ENCODE measurements at regions not wholly inside any gene's neighbourhood (a gene's known extent, or its start where the extent isn't known, plus 50 kb on each side); places are given as distances from the start of the nearest gene placed in this dataset.

DNA sequence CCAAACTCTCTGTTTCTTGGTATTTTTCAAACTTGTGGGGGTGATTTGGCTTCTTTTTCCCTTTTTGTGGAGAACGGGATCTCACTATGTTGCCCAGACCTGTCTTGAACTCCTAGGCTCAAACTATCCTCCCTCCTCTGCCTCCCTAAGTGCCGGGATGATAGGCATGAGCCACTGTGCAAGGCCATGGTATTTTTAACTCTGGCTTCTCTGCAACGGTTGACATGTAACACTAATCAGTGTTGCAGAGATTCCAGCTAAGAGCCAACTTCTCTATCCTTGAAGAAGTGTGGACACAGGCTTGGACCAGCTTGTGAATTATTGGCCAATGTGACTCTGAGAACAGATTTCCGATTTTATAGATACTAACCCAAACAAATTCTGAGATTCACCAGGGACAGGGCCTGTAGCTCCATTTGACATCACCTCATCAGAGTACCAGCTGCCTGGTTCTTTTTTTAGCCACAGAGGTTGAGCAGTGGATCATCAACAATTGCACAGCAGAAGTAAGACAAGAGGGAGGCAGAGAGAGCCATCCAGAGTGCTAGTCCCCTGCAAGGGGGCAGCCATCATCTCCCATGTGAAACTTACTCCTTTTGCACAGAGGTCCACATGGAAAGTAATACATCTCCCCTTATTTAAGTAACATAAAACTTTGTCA is 98.1 kb upstream of the SYNPR start (continued):
- TF ChIP-seq, protein P1, sequence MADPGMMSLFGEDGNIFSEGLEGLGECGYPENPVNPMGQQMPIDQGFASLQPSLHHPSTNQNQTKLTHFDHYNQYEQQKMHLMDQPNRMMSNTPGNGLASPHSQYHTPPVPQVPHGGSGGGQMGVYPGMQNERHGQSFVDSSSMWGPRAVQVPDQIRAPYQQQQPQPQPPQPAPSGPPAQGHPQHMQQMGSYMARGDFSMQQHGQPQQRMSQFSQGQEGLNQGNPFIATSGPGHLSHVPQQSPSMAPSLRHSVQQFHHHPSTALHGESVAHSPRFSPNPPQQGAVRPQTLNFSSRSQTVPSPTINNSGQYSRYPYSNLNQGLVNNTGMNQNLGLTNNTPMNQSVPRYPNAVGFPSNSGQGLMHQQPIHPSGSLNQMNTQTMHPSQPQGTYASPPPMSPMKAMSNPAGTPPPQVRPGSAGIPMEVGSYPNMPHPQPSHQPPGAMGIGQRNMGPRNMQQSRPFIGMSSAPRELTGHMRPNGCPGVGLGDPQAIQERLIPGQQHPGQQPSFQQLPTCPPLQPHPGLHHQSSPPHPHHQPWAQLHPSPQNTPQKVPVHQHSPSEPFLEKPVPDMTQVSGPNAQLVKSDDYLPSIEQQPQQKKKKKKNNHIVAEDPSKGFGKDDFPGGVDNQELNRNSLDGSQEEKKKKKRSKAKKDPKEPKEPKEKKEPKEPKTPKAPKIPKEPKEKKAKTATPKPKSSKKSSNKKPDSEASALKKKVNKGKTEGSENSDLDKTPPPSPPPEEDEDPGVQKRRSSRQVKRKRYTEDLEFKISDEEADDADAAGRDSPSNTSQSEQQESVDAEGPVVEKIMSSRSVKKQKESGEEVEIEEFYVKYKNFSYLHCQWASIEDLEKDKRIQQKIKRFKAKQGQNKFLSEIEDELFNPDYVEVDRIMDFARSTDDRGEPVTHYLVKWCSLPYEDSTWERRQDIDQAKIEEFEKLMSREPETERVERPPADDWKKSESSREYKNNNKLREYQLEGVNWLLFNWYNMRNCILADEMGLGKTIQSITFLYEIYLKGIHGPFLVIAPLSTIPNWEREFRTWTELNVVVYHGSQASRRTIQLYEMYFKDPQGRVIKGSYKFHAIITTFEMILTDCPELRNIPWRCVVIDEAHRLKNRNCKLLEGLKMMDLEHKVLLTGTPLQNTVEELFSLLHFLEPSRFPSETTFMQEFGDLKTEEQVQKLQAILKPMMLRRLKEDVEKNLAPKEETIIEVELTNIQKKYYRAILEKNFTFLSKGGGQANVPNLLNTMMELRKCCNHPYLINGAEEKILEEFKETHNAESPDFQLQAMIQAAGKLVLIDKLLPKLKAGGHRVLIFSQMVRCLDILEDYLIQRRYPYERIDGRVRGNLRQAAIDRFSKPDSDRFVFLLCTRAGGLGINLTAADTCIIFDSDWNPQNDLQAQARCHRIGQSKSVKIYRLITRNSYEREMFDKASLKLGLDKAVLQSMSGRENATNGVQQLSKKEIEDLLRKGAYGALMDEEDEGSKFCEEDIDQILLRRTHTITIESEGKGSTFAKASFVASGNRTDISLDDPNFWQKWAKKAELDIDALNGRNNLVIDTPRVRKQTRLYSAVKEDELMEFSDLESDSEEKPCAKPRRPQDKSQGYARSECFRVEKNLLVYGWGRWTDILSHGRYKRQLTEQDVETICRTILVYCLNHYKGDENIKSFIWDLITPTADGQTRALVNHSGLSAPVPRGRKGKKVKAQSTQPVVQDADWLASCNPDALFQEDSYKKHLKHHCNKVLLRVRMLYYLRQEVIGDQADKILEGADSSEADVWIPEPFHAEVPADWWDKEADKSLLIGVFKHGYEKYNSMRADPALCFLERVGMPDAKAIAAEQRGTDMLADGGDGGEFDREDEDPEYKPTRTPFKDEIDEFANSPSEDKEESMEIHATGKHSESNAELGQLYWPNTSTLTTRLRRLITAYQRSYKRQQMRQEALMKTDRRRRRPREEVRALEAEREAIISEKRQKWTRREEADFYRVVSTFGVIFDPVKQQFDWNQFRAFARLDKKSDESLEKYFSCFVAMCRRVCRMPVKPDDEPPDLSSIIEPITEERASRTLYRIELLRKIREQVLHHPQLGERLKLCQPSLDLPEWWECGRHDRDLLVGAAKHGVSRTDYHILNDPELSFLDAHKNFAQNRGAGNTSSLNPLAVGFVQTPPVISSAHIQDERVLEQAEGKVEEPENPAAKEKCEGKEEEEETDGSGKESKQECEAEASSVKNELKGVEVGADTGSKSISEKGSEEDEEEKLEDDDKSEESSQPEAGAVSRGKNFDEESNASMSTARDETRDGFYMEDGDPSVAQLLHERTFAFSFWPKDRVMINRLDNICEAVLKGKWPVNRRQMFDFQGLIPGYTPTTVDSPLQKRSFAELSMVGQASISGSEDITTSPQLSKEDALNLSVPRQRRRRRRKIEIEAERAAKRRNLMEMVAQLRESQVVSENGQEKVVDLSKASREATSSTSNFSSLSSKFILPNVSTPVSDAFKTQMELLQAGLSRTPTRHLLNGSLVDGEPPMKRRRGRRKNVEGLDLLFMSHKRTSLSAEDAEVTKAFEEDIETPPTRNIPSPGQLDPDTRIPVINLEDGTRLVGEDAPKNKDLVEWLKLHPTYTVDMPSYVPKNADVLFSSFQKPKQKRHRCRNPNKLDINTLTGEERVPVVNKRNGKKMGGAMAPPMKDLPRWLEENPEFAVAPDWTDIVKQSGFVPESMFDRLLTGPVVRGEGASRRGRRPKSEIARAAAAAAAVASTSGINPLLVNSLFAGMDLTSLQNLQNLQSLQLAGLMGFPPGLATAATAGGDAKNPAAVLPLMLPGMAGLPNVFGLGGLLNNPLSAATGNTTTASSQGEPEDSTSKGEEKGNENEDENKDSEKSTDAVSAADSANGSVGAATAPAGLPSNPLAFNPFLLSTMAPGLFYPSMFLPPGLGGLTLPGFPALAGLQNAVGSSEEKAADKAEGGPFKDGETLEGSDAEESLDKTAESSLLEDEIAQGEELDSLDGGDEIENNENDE (IDR thresholded peaks at IDR 0.05; ENCODE audit: insufficient replicate concordance, low read length) = no peak
- TF ChIP-seq CHD1 (IDR thresholded peaks at IDR 0.05; ENCODE audit: low read depth, low read length) (no peak), SAP30 (IDR thresholded peaks at IDR 0.05; ENCODE audit: insufficient read depth, insufficient replicate concordance, low read length) (no peak), PHF8 (conservative IDR thresholded peaks at IDR 0.05; ENCODE audit: low read depth, low read length) (no peak), RAD21 (IDR thresholded peaks at IDR 0.05 in 1 of 2, conservative IDR thresholded peaks at IDR 0.05 in 1 of 2; ENCODE audit: low read depth in 2 of 2, low read length in 2 of 2) (no peak), SP1 (IDR thresholded peaks at IDR 0.05; ENCODE audit: low read depth, low read length) (no peak)
- TF ChIP-seq, protein P2, sequence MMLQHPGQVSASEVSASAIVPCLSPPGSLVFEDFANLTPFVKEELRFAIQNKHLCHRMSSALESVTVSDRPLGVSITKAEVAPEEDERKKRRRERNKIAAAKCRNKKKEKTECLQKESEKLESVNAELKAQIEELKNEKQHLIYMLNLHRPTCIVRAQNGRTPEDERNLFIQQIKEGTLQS (IDR thresholded peaks at IDR 0.05; ENCODE audit: insufficient read depth, low read depth, low read length) = no peak
- TF ChIP-seq, protein P3, sequence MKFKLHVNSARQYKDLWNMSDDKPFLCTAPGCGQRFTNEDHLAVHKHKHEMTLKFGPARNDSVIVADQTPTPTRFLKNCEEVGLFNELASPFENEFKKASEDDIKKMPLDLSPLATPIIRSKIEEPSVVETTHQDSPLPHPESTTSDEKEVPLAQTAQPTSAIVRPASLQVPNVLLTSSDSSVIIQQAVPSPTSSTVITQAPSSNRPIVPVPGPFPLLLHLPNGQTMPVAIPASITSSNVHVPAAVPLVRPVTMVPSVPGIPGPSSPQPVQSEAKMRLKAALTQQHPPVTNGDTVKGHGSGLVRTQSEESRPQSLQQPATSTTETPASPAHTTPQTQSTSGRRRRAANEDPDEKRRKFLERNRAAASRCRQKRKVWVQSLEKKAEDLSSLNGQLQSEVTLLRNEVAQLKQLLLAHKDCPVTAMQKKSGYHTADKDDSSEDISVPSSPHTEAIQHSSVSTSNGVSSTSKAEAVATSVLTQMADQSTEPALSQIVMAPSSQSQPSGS (IDR thresholded peaks at IDR 0.05; ENCODE audit: low read length) = no peak
